HEK293 (cell line): ENCODE measurements at regions not wholly inside any gene's neighbourhood (a gene's known extent, or its start where the extent isn't known, plus 50 kb on each side); places are given as distances from the start of the nearest gene placed in this dataset.

ENCODE experiments used
- CTCF ChIP-seq: fragments of 450-650 bp; formaldehyde crosslinking; IDR thresholded peaks from 2 replicates; pipeline ENCODE4 v1.5.1; 2016; ENCODE audit warnings: missing biosample characterization, missing genetic modification characterization
- ZSCAN18 ChIP-seq: fragments of 450-650 bp; formaldehyde crosslinking; IDR thresholded peaks from 2 replicates; pipeline ENCODE4 v1.5.1; 2016; ENCODE audit warnings: missing biosample characterization, missing genetic modification characterization

- TF ChIP-seq CTCF (tag by site-specific recombination) (no peak), ZSCAN18 (tag by site-specific recombination) (no peak)
Observed at GRCh38 chr1:173424782-173425407, 52.2 kb upstream of the PRDX6 start.
